ENCODE measurements at regions not wholly inside any gene's neighbourhood (a gene's known extent, or its start where the extent isn't known, plus 50 kb on each side); places are given as distances from the start of the nearest gene placed in this dataset.

DNA sequence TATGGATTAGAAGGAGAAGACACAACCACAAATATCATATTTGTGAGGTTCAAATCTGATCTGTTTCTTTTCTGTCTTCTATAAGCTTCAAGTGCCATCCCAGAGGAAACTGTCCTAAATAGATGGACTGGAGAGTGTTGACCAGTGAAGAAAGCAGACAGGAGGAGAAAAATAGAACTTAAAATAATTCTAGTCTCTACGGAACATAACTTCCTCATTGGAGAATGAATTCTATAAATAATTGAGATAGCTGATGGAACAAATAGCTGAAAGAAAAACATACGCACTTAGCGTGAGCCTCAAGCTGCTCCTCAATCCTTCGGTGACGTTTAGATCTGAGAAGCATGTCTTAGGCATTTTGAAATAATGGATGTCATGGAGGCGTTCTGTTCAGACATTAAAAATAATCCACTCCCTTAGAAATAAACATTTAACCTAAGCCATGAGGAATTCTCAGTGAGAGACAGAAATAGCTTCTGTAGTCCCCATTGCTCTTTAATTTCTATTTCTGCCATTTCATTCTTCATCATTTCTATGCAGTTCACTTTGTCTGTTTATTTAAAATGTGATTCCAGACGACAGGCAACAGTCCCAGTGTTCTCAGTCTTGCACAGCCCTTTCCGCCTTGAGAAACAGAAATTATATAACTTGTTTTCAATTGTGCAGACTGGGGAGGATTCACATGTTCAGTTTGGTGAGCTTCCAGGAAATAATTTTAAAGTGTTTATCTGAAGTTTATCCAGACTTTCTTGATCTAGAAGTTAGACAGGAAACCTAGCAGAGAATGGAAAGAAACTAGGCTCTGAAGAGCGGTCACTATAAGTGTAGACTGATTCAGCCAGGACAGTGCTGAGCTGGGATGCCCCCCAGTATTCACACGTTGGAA lies 97.3 kb downstream of the NR1D2 start:
- TF ChIP-seq SIN3A (IDR thresholded peaks at IDR 0.05; ENCODE audit: borderline replicate concordance, insufficient read depth, low read length) (no peak), FOXP2 (optimal IDR thresholded peaks at IDR 0.05; ENCODE audit: borderline replicate concordance, extremely low read depth, extremely low read length, insufficient read depth) (no peak), POLR2AphosphoS5 (IDR thresholded peaks at IDR 0.05; ENCODE audit: low read depth, low read length) (no peak), TAF1 (IDR thresholded peaks at IDR 0.05; ENCODE audit: borderline replicate concordance, insufficient read depth, low read length) (no peak)
- TF ChIP-seq, protein P1, sequence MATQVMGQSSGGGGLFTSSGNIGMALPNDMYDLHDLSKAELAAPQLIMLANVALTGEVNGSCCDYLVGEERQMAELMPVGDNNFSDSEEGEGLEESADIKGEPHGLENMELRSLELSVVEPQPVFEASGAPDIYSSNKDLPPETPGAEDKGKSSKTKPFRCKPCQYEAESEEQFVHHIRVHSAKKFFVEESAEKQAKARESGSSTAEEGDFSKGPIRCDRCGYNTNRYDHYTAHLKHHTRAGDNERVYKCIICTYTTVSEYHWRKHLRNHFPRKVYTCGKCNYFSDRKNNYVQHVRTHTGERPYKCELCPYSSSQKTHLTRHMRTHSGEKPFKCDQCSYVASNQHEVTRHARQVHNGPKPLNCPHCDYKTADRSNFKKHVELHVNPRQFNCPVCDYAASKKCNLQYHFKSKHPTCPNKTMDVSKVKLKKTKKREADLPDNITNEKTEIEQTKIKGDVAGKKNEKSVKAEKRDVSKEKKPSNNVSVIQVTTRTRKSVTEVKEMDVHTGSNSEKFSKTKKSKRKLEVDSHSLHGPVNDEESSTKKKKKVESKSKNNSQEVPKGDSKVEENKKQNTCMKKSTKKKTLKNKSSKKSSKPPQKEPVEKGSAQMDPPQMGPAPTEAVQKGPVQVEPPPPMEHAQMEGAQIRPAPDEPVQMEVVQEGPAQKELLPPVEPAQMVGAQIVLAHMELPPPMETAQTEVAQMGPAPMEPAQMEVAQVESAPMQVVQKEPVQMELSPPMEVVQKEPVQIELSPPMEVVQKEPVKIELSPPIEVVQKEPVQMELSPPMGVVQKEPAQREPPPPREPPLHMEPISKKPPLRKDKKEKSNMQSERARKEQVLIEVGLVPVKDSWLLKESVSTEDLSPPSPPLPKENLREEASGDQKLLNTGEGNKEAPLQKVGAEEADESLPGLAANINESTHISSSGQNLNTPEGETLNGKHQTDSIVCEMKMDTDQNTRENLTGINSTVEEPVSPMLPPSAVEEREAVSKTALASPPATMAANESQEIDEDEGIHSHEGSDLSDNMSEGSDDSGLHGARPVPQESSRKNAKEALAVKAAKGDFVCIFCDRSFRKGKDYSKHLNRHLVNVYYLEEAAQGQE (IDR thresholded peaks at IDR 0.05; ENCODE audit: insufficient read depth in 1 of 2, low read depth in 2 of 2, low read length in 2 of 2), result no peak

DNA sequence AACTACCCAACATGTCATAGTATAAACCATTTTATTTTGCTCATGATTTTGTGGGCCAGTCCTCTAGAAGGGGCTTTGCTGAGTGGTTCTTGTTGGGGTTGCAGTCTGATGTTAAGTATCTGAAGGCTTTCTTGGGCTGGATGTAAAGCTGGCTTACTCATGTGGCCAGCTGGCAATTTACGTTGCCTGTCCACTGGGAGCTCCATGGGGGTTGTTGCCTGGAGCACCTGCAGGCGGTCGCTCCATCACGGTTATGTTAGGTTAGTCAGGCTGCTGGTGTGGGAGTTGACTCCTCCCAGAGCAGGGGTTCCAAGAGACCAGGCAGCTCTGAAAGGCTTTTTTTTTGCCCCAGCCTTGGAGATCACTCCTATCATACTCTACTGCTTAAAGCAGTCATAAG lies 98.1 kb downstream of the NR1D2 start:
- TF ChIP-seq SIN3A (IDR thresholded peaks at IDR 0.05; ENCODE audit: borderline replicate concordance, insufficient read depth, low read length), result no peak
- TF ChIP-seq, protein P1 (IDR thresholded peaks at IDR 0.05; ENCODE audit: insufficient read depth in 1 of 2, low read depth in 2 of 2, low read length in 2 of 2), result no peak
- TF ChIP-seq FOXP2 (optimal IDR thresholded peaks at IDR 0.05; ENCODE audit: borderline replicate concordance, extremely low read depth, extremely low read length, insufficient read depth), result no peak
- no peak for TF ChIP-seq TAF1 (IDR thresholded peaks at IDR 0.05; ENCODE audit: borderline replicate concordance, insufficient read depth, low read length)
- TF ChIP-seq POLR2AphosphoS5 (IDR thresholded peaks at IDR 0.05; ENCODE audit: low read depth, low read length), result no peak

DNA sequence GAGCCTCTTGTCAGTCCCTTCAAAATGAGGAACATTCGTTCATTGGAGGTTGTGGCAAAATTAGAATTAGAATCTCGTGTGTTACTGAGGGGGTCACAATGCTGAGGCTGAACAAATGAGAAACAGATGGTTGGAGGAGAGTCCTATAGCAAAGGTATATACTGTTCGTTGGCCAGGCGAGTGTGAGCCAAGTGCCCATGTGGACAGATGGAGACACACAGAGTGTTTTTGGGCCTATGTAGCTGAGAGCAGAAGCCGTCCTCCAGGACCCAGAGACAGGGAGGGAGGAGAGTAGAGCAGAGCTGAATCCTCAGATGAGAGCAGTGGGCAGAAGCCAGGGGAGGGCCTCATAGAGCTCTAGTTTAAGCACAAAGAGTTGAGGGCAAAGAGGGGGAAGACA lies 98.9 kb downstream of the NR1D2 start:
- no peak for TF ChIP-seq TAF1 (IDR thresholded peaks at IDR 0.05; ENCODE audit: borderline replicate concordance, insufficient read depth, low read length)
- no peak for TF ChIP-seq POLR2AphosphoS5 (IDR thresholded peaks at IDR 0.05; ENCODE audit: low read depth, low read length)

DNA sequence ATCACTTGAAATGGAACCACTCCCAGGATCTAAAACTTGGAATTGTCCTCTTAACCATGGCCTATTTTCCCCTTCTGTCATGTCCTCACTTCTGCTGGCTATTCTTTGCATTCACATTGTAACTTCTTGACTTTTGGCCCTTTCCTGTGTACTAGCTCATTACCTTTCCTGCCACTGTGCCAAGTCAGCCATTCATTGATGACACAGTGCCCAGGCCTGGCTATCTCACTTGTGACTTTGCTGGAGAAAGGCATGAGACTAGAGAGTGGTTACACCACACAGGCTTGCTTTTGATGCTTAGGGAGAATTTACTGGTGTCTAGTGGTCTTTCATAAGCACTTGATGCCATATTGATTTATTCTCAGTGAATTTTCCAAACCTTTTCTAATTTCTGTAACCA lies 101.1 kb downstream of the NR1D2 start:
- no peak for TF ChIP-seq FOXP2 (optimal IDR thresholded peaks at IDR 0.05; ENCODE audit: borderline replicate concordance, extremely low read depth, extremely low read length, insufficient read depth)
- TF ChIP-seq TAF1 (IDR thresholded peaks at IDR 0.05; ENCODE audit: borderline replicate concordance, insufficient read depth, low read length), result no peak
- TF ChIP-seq POLR2AphosphoS5 (IDR thresholded peaks at IDR 0.05; ENCODE audit: low read depth, low read length), result no peak
- TF ChIP-seq, protein P1 (IDR thresholded peaks at IDR 0.05; ENCODE audit: insufficient read depth in 1 of 2, low read depth in 2 of 2, low read length in 2 of 2), result no peak
- TF ChIP-seq SIN3A (IDR thresholded peaks at IDR 0.05; ENCODE audit: borderline replicate concordance, insufficient read depth, low read length), result no peak

DNA sequence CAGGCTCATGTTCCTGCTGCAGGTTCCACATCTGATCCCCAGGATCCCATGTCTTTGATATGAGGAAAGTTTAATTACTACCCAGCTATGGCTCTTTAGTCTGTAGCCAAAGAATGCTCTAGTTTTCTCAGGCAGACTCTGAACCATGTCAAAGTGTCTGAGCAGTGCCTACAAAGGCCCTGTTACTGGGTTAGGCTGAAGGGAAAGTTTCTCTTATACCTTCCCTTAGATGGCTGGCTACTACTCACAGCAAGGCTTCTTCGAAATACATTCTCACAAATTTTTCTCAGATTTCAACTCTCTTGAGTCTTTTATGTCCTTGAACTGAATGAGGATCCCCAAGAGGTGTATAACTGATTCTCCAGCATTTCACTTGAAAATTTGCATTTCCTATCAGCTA lies 102.4 kb downstream of the NR1D2 start:
- TF ChIP-seq TAF1 (IDR thresholded peaks at IDR 0.05; ENCODE audit: borderline replicate concordance, insufficient read depth, low read length) (no peak), SIN3A (IDR thresholded peaks at IDR 0.05; ENCODE audit: borderline replicate concordance, insufficient read depth, low read length) (no peak), POLR2AphosphoS5 (IDR thresholded peaks at IDR 0.05; ENCODE audit: low read depth, low read length) (no peak)

DNA sequence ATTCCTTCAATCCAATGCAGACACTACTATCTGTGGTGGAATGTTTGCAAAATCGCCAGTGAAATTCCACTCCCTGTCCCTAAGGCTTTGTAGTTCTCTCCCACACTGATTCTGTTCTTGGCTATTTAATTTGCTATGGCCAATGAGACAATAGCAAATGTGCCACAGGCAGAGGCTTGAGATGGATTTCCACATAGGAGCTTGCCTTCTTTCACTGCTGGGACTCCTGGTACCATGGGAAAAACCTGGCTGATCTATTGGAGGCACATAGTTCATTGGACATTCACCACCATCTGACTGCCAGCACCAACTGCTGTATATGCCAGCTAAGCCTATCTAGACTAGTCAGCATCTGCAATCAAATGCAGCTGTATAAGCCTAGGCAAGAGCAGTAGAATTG lies 103.8 kb downstream of the NR1D2 start:
- TF ChIP-seq TAF1 (IDR thresholded peaks at IDR 0.05; ENCODE audit: borderline replicate concordance, insufficient read depth, low read length), result no peak

Measured in PFSK-1 (cell line).